DND-41 (cell line): ENCODE measurements at regions not wholly inside any gene's neighbourhood (a gene's known extent, or its start where the extent isn't known, plus 50 kb on each side); places are given as distances from the start of the nearest gene placed in this dataset.

ENCODE experiments used
- CTCF ChIP-seq: IDR thresholded peaks from 2 replicates; pipeline ENCODE4 v1.5.1; 2012; ENCODE audit warnings: borderline replicate concordance, low read length, moderate library complexity, mild to moderate bottlenecking; ENCODE audit not compliant: poor library complexity, severe bottlenecking; ENCODE audit errors: extremely low read depth
- EZH2 ChIP-seq: IDR thresholded peaks from 3 replicates; pipeline ENCODE4 v1.6.1; 2012; ENCODE audit warnings: borderline replicate concordance, low read depth, mild to moderate bottlenecking, moderate library complexity, low read length, inconsistent platforms; ENCODE audit not compliant: severe bottlenecking

GRCh38 chr1:217270101-217270500, 360.8 kb downstream of the GPATCH2 start:
- TF ChIP-seq CTCF = no peak
- TF ChIP-seq EZH2 = no peak
